ENCODE measurements at regions not wholly inside any gene's neighbourhood (a gene's known extent, or its start where the extent isn't known, plus 50 kb on each side); places are given as distances from the start of the nearest gene placed in this dataset.

DNA sequence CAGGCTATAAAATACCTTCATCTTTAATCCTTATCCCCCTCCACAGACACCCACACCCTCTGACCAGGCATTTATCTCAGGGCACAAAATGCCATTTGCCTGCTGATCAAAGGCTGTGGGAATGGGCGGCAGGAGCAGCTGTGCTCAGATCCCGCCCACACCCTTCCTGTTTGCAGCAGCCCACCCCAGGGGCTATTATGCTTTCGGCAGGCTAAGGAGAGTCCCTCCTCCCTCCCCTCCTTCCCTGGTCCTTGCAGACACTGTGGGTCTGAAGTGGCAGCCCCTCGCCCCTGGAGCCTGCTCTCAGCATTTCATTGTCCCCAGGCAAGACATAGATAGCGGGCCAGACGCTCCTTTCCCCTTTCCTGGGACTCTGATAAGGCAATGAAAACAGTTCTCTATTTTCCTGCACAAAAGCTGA is 220.8 kb upstream of the HEY2 start:
- TF ChIP-seq SAP30 (IDR thresholded peaks at IDR 0.05; ENCODE audit: insufficient read depth, insufficient replicate concordance, low read length) = no peak
- no peak for TF ChIP-seq SIN3A (conservative IDR thresholded peaks at IDR 0.05 in 1 of 2, IDR thresholded peaks at IDR 0.05 in 1 of 2; ENCODE audit: low read depth in 1 of 2, low read length in 2 of 2)
- no peak for TF ChIP-seq SP1 (IDR thresholded peaks at IDR 0.05; ENCODE audit: low read depth, low read length)
- peak; percentile 15 to 16; a peak in 2 of 4 replicates for TF ChIP-seq RAD21 (IDR thresholded peaks at IDR 0.05 in 1 of 2, conservative IDR thresholded peaks at IDR 0.05 in 1 of 2; ENCODE audit: low read depth in 2 of 2, low read length in 2 of 2)
- TF ChIP-seq POLR2A (IDR thresholded peaks at IDR 0.05; ENCODE audit: control extremely low read depth in 1 of 2, low read depth in 2 of 2, low read length in 2 of 2) = no peak
- no peak for TF ChIP-seq CTCF (IDR thresholded peaks at IDR 0.05; ENCODE audit: control extremely low read depth in 1 of 3, insufficient read depth in 1 of 3, low read depth in 1 of 3, low read length in 3 of 3)
- no peak for TF ChIP-seq BACH1 (IDR thresholded peaks at IDR 0.05; ENCODE audit: low read length)
- no peak for TF ChIP-seq NANOG (IDR thresholded peaks at IDR 0.05; ENCODE audit: insufficient read depth, low read depth, low read length, poor library complexity, severe bottlenecking)
- TF ChIP-seq POLR2AphosphoS5 (IDR thresholded peaks at IDR 0.05; ENCODE audit: low read depth, low read length) = no peak

All from H1 (cell line).